PFSK-1 (cell line): ENCODE measurements at regions not wholly inside any gene's neighbourhood (a gene's known extent, or its start where the extent isn't known, plus 50 kb on each side); places are given as distances from the start of the nearest gene placed in this dataset.

Source experiments
- POLR2AphosphoS5 ChIP-seq: IDR thresholded peaks from 2 replicates; pipeline ENCODE4 v1.6.1; 2012; ENCODE audit warnings: low read depth, mild to moderate bottlenecking, control low read depth, low read length, moderate library complexity
- REST ChIP-seq, 2 experiments: IDR thresholded peaks; 2 replicates each; pipeline versions ENCODE4 v1.6.1 to v1.8.0; 2011 to 2012; ENCODE audit warnings: low read depth in 2 of 2, low read length in 2 of 2, control low read depth in 1 of 2, inconsistent platforms in 1 of 2, mild to moderate bottlenecking in 1 of 2, moderate library complexity in 1 of 2; ENCODE audit not compliant: insufficient read depth in 1 of 2
- SIN3A ChIP-seq: IDR thresholded peaks from 2 replicates; pipeline ENCODE4 v1.6.1; 2012; ENCODE audit warnings: mild to moderate bottlenecking, low read length, moderate library complexity, borderline replicate concordance; ENCODE audit not compliant: insufficient read depth
- TAF1 ChIP-seq: IDR thresholded peaks from 2 replicates; pipeline ENCODE4 v1.6.1; 2012; ENCODE audit warnings: low read length, control low read depth, borderline replicate concordance; ENCODE audit not compliant: insufficient read depth

- TF ChIP-seq POLR2AphosphoS5: no peak
- TF ChIP-seq TAF1: no peak
- TF ChIP-seq SIN3A: no peak
- TF ChIP-seq REST (IDR thresholded peaks at IDR 0.05; ENCODE audit: insufficient read depth in 1 of 2, low read depth in 2 of 2, low read length in 2 of 2): no peak
Observed at GRCh38 chr20:40452758-40453157, 236.3 kb downstream of the MAFB start.
